Activated CD4-positive, alpha-beta T cell treated with anti-CD3 and anti-CD28 coated beads, Interleukin-2, amount 50 U/mL, for 1 hour (primary cell): ENCODE measurements at regions not wholly inside any gene's neighbourhood (a gene's known extent, or its start where the extent isn't known, plus 50 kb on each side); places are given as distances from the start of the nearest gene placed in this dataset.

Experiments used
- DNase-seq: peaks from one replicate; pipeline ENCODE4 v3.0.0-alpha.2; 2020

GRCh38 chr10:42952931-42953683 lies 123.8 kb upstream of the RET start:
- DNase-seq = no peak

- no peak for DNase-seq
These were observed 122.9 kb upstream of the RET start for GRCh38 chr10:42953684-42954674.

- DNase-seq = no peak
These were observed 121.9 kb upstream of the RET start for GRCh38 chr10:42954766-42955492.

- no peak for DNase-seq
These were observed 121.4 kb upstream of the RET start for GRCh38 chr10:42955493-42955889.

GRCh38 chr10:42956045-42956444 lies 120.8 kb upstream of the RET start:
- no peak for DNase-seq

GRCh38 chr10:42958142-42958868 lies 118.6 kb upstream of the RET start:
- no peak for DNase-seq

- no peak for DNase-seq
These were observed 117.0 kb upstream of the RET start for GRCh38 chr10:42959833-42960232.

GRCh38 chr10:42960491-42960990 lies 116.3 kb upstream of the RET start:
- DNase-seq = no peak

- no peak for DNase-seq
These were observed 115.7 kb upstream of the RET start for GRCh38 chr10:42960991-42961795.

GRCh38 chr10:42961796-42962109 lies 115.1 kb upstream of the RET start:
- DNase-seq = no peak

- no peak for DNase-seq
These were observed 114.6 kb upstream of the RET start for GRCh38 chr10:42962110-42962901.

GRCh38 chr10:42962902-42963231 lies 114.0 kb upstream of the RET start:
- DNase-seq = no peak

- DNase-seq = no peak
These were observed 113.6 kb upstream of the RET start for GRCh38 chr10:42963312-42963711.

GRCh38 chr10:42969147-42969546 lies 107.7 kb upstream of the RET start:
- no peak for DNase-seq

GRCh38 chr10:42969909-42970308 lies 107.0 kb upstream of the RET start:
- DNase-seq = no peak

GRCh38 chr10:42970451-42971250 lies 106.2 kb upstream of the RET start:
- DNase-seq = no peak

- no peak for DNase-seq
These were observed 105.6 kb upstream of the RET start for GRCh38 chr10:42971251-42971599.

- DNase-seq = no peak
These were observed 103.9 kb upstream of the RET start for GRCh38 chr10:42972946-42973345.

GRCh38 chr10:42973411-42973810 lies 103.5 kb upstream of the RET start:
- DNase-seq = no peak
